Bronchial epithelial cell (primary cell): ENCODE measurements at regions not wholly inside any gene's neighbourhood (a gene's known extent, or its start where the extent isn't known, plus 50 kb on each side); places are given as distances from the start of the nearest gene placed in this dataset.

ENCODE experiments used
- DNase-seq: peaks from one replicate; pipeline ENCODE4 v3.0.0-alpha.2; 2010; ENCODE audit warnings: low read depth
- FAIRE-seq: peaks from 2 replicates; lab custom pipeline; 2011; peaks lifted over from hg19 to GRCh38; lab: Jason Lieb, UNC
- H3K27me3 ChIP-seq: 2 replicates; pipeline ENCODE4 v1.5.1; 2011; ENCODE audit warnings: low read length; ENCODE audit not compliant: control insufficient read depth, insufficient read depth
- H3K36me3 ChIP-seq: 2 replicates; pipeline ENCODE4 v1.5.1; 2011; ENCODE audit warnings: low read length; ENCODE audit not compliant: control insufficient read depth, insufficient read depth
- H3K4me3 ChIP-seq: 2 replicates; pipeline ENCODE4 v1.5.1; 2011; ENCODE audit warnings: mild to moderate bottlenecking, low read depth, low read length, control low read depth
- TF ChIP-seq, protein P1 (sequence below): IDR thresholded peaks from 2 replicates; pipeline ENCODE4 v1.5.1; 2011; ENCODE audit warnings: mild to moderate bottlenecking, moderate library complexity, low read length, control low read depth, inconsistent platforms; ENCODE audit not compliant: insufficient read depth, severe bottlenecking

DNA sequence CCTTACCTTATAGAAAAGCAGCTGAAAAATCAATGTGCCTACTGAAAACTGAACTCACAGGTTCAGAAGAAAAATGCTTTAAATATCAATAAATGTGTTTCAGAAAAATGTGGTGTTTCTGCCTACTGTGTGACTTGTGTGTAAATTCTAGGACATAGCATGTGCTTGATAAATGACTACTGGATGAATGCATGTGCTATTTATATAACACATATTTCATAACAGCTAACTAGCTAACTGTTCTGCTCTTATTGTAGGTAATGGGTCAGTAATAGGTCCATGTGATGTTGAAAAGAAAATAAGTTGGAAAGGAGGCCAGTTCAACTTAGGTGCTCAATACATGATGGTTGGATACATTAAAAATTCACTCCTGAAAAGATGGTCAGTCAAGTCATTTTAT, 993.0 kb upstream of the LCORL start:
- Histone ChIP-seq H3K27me3 (no peaks in the 10 kb centered on the region), H3K4me3 (no peak overlapping the region), H3K36me3 (no peaks in the 10 kb centered on the region)
- TF ChIP-seq, protein P1, sequence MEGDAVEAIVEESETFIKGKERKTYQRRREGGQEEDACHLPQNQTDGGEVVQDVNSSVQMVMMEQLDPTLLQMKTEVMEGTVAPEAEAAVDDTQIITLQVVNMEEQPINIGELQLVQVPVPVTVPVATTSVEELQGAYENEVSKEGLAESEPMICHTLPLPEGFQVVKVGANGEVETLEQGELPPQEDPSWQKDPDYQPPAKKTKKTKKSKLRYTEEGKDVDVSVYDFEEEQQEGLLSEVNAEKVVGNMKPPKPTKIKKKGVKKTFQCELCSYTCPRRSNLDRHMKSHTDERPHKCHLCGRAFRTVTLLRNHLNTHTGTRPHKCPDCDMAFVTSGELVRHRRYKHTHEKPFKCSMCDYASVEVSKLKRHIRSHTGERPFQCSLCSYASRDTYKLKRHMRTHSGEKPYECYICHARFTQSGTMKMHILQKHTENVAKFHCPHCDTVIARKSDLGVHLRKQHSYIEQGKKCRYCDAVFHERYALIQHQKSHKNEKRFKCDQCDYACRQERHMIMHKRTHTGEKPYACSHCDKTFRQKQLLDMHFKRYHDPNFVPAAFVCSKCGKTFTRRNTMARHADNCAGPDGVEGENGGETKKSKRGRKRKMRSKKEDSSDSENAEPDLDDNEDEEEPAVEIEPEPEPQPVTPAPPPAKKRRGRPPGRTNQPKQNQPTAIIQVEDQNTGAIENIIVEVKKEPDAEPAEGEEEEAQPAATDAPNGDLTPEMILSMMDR = no peak
- no peak for DNase-seq
- no peak for FAIRE-seq

DNA sequence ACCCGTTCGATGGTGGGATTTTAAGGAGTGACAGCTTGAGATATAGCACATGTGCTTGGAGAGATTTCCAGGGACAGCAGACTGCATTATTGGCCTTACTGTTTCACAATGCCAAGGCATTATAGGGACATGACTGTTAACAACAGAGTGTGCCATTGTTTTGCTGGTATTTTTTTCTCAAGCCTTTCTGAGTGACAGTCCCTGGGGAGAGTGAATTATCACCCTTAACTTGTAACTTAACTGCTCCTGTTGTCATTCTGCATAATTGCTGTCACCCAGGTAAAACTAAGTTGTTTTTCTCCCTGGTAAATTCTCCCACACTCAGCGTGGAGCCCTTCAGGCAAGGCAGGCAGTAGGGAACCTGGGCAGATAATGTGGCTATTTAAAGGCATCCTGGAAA, 989.2 kb upstream of the LCORL start:
- H3K27me3 ChIP-seq = no peaks in the 10 kb centered on the region
- H3K4me3 ChIP-seq = no peak overlapping the region
- DNase-seq (no peak), FAIRE-seq (no peak)
- no peaks in the 10 kb centered on the region for H3K36me3 ChIP-seq
- TF ChIP-seq, protein P1 = no peak

DNA sequence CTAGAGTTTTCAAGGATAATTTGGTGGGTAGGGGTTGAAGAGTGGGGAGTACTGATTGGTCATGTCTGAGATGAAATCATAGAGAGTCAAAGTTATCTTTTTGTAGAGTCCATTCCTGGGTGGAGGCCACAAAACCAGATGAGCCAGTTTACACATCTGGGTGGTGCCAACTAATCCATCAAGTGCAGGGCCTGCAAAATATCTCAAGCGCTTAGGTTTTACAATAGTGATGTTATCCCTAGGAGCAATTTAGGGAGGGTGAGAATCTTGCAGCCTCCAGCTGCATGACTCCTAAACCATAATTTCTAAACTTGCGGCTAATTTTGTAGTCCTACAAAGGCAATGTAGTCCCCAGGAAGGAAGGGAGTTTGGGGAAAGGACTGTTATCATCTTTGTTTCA, 988.3 kb upstream of the LCORL start:
- DNase-seq (no peak), FAIRE-seq (no peak)
- TF ChIP-seq, protein P1 = no peak
- Histone ChIP-seq H3K36me3 (no peaks in the 10 kb centered on the region), H3K27me3 (no peaks in the 10 kb centered on the region), H3K4me3 (no peak overlapping the region)

DNA sequence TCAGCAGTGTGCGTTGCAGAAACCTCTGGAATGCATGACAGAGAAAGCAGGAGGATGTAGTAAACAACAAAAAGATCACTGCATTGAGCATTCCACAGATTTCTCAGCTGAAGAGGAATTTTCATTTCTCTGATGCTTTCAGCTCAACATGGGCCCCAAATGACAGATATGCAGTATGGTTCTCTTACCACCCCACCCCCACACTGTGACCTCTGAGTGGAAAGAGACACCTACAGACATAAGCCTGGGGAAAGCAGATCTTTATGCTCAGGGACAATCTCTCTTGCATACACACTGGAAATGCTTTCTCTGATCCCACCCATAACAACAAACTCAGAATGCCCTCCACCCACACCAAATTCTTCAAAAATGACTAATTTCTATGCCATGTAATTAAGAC, 983.7 kb upstream of the LCORL start:
- DNase-seq (no peak), FAIRE-seq (no peak)
- no peak overlapping the region for H3K4me3 ChIP-seq
- H3K36me3 ChIP-seq = no peaks in the 10 kb centered on the region
- H3K27me3 ChIP-seq = no peaks in the 10 kb centered on the region
- TF ChIP-seq, protein P1 = no peak

DNA sequence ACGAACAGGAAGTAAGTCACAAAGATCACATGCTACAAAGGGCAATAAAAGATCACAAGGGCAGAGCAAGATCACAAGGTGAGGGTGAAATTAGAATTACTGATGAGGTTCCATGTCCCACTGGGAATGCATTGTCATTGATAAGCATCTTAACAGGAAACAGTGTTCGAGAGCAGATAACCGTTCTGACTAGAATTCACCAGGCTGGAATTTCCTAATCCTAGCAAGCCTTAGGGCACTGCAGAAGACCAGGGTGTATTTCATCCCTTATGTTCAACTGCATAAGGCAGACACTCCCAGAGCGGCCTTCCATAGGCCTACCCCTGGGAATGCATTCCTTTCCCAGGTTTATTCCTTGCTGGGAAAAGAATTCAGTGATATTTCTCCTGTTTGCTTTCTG, 980.6 kb upstream of the LCORL start:
- TF ChIP-seq, protein P1 = no peak
- Histone ChIP-seq H3K36me3 (no peaks in the 10 kb centered on the region), H3K4me3 (no peak overlapping the region), H3K27me3 (no peaks in the 10 kb centered on the region)
- DNase-seq = no peak
- FAIRE-seq = no peak

DNA sequence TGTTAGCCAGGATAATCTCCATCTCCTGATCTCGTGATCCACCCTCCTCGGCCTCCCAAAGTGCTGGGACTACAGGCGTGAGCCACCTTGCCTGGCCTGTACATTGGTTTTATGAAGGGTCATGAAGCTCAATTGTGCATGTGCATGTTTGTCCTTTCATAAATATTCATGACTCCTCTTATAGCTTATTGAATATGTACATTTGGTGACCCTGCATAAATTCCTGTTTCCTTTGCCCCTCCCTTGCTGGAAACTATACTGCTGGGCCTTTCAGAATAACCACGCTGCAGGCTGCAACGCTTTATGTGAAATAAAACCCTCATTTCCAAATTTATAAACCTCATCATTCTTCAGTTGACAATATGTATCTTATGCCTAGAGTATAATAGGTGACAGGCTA, 978.0 kb upstream of the LCORL start:
- Histone ChIP-seq H3K36me3 (no peaks in the 10 kb centered on the region), H3K27me3 (no peaks in the 10 kb centered on the region), H3K4me3 (no peak overlapping the region)
- TF ChIP-seq, protein P1 = no peak
- FAIRE-seq (no peak), DNase-seq (no peak)
